HCT116 (cell line): ENCODE measurements at regions not wholly inside any gene's neighbourhood (a gene's known extent, or its start where the extent isn't known, plus 50 kb on each side); places are given as distances from the start of the nearest gene placed in this dataset.
"Not testable (repeated sequence)": the region's sequence is repeated elsewhere in the genome, so short reads cannot be mapped to it uniquely, and the experiment has no call there.

Experiments used
- EZH2phosphoT487 ChIP-seq: fragments of 200-600 bp; IDR thresholded peaks from 2 replicates; pipeline ENCODE4 v1.6.1; 2018; ENCODE audit warnings: antibody characterized with exemption, borderline replicate concordance
- JUND ChIP-seq: IDR thresholded peaks from 2 replicates; pipeline ENCODE4 v1.6.1; 2012
- TF ChIP-seq, protein P1 (sequence below), 3 experiments: fragments of 200-600 bp in 1 of 3; sonication (generic) in 1 of 3; IDR thresholded peaks in 2 of 3; conservative IDR thresholded peaks in 1 of 3; 2 replicates each; pipeline ENCODE4 v1.5.1; 2012 to 2017; ENCODE audit warnings: low read depth in 2 of 3, low read length in 2 of 3, antibody characterized with exemption in 1 of 3, borderline replicate concordance in 1 of 3, control low read depth in 1 of 3, mild to moderate bottlenecking in 1 of 3, mixed read lengths in 1 of 3, mixed run types in 1 of 3, moderate library complexity in 1 of 3; ENCODE audit not compliant: insufficient read depth in 1 of 3

DNA sequence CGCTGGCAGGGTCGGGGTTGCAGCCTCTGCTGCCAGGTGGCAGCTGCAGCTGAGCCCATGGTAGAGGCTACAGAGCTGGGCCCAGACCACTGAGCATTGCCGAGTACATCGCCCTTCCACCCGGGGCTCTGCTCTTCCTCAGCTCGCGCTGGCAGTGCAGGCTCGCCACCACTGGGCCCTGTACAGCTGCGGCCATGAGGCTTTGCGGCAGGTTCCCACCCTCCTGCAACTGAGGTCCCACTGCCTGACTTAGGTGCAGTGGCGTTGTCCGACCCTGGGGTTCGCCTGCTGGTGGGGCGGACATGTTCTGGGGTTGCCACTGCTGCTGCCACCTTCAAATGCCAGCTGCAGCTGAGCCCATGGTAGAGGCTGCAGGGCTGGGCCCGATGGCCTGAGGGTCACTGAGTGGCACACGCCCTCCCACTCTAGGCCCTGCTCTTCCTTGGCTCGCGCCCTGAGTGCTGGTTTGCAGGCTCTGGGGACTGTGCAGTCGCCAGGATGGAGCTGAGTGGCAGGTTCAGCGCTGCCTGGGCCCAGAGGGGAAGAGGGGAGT, 359.8 kb downstream of the FOXD4L6 start:
- not testable (repeated sequence) for TF ChIP-seq JUND, EZH2phosphoT487
- TF ChIP-seq, protein P1, sequence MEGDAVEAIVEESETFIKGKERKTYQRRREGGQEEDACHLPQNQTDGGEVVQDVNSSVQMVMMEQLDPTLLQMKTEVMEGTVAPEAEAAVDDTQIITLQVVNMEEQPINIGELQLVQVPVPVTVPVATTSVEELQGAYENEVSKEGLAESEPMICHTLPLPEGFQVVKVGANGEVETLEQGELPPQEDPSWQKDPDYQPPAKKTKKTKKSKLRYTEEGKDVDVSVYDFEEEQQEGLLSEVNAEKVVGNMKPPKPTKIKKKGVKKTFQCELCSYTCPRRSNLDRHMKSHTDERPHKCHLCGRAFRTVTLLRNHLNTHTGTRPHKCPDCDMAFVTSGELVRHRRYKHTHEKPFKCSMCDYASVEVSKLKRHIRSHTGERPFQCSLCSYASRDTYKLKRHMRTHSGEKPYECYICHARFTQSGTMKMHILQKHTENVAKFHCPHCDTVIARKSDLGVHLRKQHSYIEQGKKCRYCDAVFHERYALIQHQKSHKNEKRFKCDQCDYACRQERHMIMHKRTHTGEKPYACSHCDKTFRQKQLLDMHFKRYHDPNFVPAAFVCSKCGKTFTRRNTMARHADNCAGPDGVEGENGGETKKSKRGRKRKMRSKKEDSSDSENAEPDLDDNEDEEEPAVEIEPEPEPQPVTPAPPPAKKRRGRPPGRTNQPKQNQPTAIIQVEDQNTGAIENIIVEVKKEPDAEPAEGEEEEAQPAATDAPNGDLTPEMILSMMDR (IDR thresholded peaks at IDR 0.05 in 2 of 3, conservative IDR thresholded peaks at IDR 0.05 in 1 of 3; ENCODE audit: borderline replicate concordance in 1 of 3, insufficient read depth in 1 of 3, low read depth in 2 of 3, low read length in 2 of 3): not testable (repeated sequence)
